ENCODE measurements at regions not wholly inside any gene's neighbourhood (a gene's known extent, or its start where the extent isn't known, plus 50 kb on each side); places are given as distances from the start of the nearest gene placed in this dataset.

DNA sequence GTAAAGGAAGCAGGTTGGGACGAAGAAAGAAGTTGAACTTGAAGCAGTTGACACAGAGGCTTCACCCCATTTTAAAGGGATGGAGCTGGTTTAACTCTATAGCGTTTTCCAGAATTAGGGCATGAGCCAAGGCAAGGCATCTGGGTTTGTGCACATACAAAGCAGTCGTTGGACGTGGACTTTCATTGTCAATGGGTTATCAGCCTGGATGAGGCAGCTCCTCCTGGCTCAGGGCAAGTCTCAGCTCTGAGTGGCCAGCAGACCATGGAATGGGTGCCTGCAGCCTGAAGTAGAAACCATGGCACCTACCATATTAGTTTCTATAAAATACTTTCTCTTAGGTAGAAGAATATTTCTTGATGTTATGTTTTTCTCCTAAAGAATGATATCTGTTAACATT is 163.8 kb upstream of the KCNK2 start:
- TF ChIP-seq, protein P1, sequence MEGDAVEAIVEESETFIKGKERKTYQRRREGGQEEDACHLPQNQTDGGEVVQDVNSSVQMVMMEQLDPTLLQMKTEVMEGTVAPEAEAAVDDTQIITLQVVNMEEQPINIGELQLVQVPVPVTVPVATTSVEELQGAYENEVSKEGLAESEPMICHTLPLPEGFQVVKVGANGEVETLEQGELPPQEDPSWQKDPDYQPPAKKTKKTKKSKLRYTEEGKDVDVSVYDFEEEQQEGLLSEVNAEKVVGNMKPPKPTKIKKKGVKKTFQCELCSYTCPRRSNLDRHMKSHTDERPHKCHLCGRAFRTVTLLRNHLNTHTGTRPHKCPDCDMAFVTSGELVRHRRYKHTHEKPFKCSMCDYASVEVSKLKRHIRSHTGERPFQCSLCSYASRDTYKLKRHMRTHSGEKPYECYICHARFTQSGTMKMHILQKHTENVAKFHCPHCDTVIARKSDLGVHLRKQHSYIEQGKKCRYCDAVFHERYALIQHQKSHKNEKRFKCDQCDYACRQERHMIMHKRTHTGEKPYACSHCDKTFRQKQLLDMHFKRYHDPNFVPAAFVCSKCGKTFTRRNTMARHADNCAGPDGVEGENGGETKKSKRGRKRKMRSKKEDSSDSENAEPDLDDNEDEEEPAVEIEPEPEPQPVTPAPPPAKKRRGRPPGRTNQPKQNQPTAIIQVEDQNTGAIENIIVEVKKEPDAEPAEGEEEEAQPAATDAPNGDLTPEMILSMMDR (IDR thresholded peaks at IDR 0.05; ENCODE audit: insufficient read depth, low read depth, low read length): no peak
- no peak for TF ChIP-seq EZH2 (IDR thresholded peaks at IDR 0.05; ENCODE audit: insufficient read depth, low read length)

Measured in astrocyte (in vitro differentiated cells and primary cell).